Retina (tissue), 1 donor: ENCODE measurements at regions not wholly inside any gene's neighbourhood (a gene's known extent, or its start where the extent isn't known, plus 50 kb on each side); places are given as distances from the start of the nearest gene placed in this dataset.
A peak's percentile ranks its signal among the peaks of the same experiment; 100 is the strongest.
"Not testable (repeated sequence)": the region's sequence is repeated elsewhere in the genome, so short reads cannot be mapped to it uniquely, and the experiment has no call there.

Source experiments
- DNase-seq: peaks from one replicate; pipeline ENCODE4 v3.0.0-alpha.2; 2016

- no peak for DNase-seq
Measured at GRCh38 chr2:58503918-58504317, 262.8 kb upstream of the FANCL start.

- no peak for DNase-seq
Measured at GRCh38 chr2:58502931-58503330, 261.8 kb upstream of the FANCL start.

GRCh38 chr2:58501371-58502160 lies 260.4 kb upstream of the FANCL start:
- no peak for DNase-seq

GRCh38 chr2:58497168-58497567 lies 256.0 kb upstream of the FANCL start:
- DNase-seq: no peak

GRCh38 chr2:58495806-58496205 lies 254.7 kb upstream of the FANCL start:
- no peak for DNase-seq

GRCh38 chr2:58494071-58494501 lies 253.0 kb upstream of the FANCL start:
- DNase-seq: no peak

- no peak for DNase-seq
Measured at GRCh38 chr2:58484629-58485028, 243.5 kb upstream of the FANCL start.

- DNase-seq: no peak
Measured at GRCh38 chr2:58484221-58484620, 243.1 kb upstream of the FANCL start.

GRCh38 chr2:58483307-58483706 lies 242.2 kb upstream of the FANCL start:
- DNase-seq: no peak

GRCh38 chr2:58481670-58482069 lies 240.5 kb upstream of the FANCL start:
- DNase-seq: no peak

- no peak for DNase-seq
Measured at GRCh38 chr2:58480141-58480540, 239.0 kb upstream of the FANCL start.

GRCh38 chr2:58479535-58480140 lies 238.5 kb upstream of the FANCL start:
- DNase-seq: no peak

- no peak for DNase-seq
Measured at GRCh38 chr2:58476556-58476955, 235.4 kb upstream of the FANCL start.

- DNase-seq: no peak
Measured at GRCh38 chr2:58475756-58476155, 234.6 kb upstream of the FANCL start.

- DNase-seq: no peak
Measured at GRCh38 chr2:58473165-58473564, 232.0 kb upstream of the FANCL start.

GRCh38 chr2:58466804-58467203 lies 225.7 kb upstream of the FANCL start:
- DNase-seq: no peak

GRCh38 chr2:58466021-58466420 lies 224.9 kb upstream of the FANCL start:
- not testable (repeated sequence) for DNase-seq

- no peak for DNase-seq
Measured at GRCh38 chr2:58460670-58461069, 219.5 kb upstream of the FANCL start.

GRCh38 chr2:58449286-58450010 lies 208.3 kb upstream of the FANCL start:
- no peak for DNase-seq

GRCh38 chr2:58448845-58449244 lies 207.7 kb upstream of the FANCL start:
- no peak for DNase-seq

GRCh38 chr2:58448065-58448507 lies 207.0 kb upstream of the FANCL start:
- peak; percentile 73 for DNase-seq

GRCh38 chr2:58447586-58447985 lies 206.5 kb upstream of the FANCL start:
- no peak for DNase-seq

- no peak for DNase-seq
Measured at GRCh38 chr2:58441643-58442042, 200.5 kb upstream of the FANCL start.

GRCh38 chr2:58436872-58437271 lies 195.7 kb upstream of the FANCL start:
- no peak for DNase-seq
